ENCODE measurements at regions not wholly inside any gene's neighbourhood (a gene's known extent, or its start where the extent isn't known, plus 50 kb on each side); places are given as distances from the start of the nearest gene placed in this dataset.
A peak's percentile ranks its signal among the peaks of the same experiment; 100 is the strongest.

- Mint-ChIP-seq H3K27ac (peak overlapping the region; percentile 7), H3K4me3 (no peak overlapping the region), H3K9me3 (no peaks in the 10 kb centered on the region), H3K27me3 (peaks cover 29% of the 10 kb centered on the region), H3K4me1 (ENCODE audit: unreplicated experiment) (peaks cover 37% of the 10 kb centered on the region), H3K36me3 (peaks cover 11% of the 10 kb centered on the region)
- no peak for DNase-seq (ENCODE audit: extremely low spot score, unreplicated experiment)
- no peak for TF ChIP-seq CTCF (conservative IDR thresholded peaks at IDR 0.05)
Measured at GRCh38 chr21:31554511-31555022, 104.9 kb upstream of the SOD1 start.

GRCh38 chr21:31553926-31554325, 105.6 kb upstream of the SOD1 start:
- peaks cover 29% of the 10 kb centered on the region for H3K27me3 Mint-ChIP-seq
- no peak for DNase-seq (ENCODE audit: extremely low spot score, unreplicated experiment)
- H3K9me3 Mint-ChIP-seq: no peaks in the 10 kb centered on the region
- TF ChIP-seq CTCF (conservative IDR thresholded peaks at IDR 0.05): no peak
- peaks cover 11% of the 10 kb centered on the region for H3K36me3 Mint-ChIP-seq
- peaks cover 37% of the 10 kb centered on the region for H3K4me1 Mint-ChIP-seq (ENCODE audit: unreplicated experiment)
- peak overlapping the region; percentile 9 for H3K4me3 Mint-ChIP-seq
- H3K27ac Mint-ChIP-seq: no peak overlapping the region

GRCh38 chr21:31553461-31553860, 106.0 kb upstream of the SOD1 start:
- no peak overlapping the region for H3K4me3 Mint-ChIP-seq

GRCh38 chr21:31552826-31553225, 106.7 kb upstream of the SOD1 start:
- Mint-ChIP-seq H3K27ac (no peak overlapping the region), H3K9me3 (no peaks in the 10 kb centered on the region), H3K27me3 (peaks cover 29% of the 10 kb centered on the region), H3K36me3 (peaks cover 11% of the 10 kb centered on the region), H3K4me1 (ENCODE audit: unreplicated experiment) (peaks cover 37% of the 10 kb centered on the region), H3K4me3 (no peak overlapping the region)
- no peak for DNase-seq (ENCODE audit: extremely low spot score, unreplicated experiment)
- no peak for TF ChIP-seq CTCF (conservative IDR thresholded peaks at IDR 0.05)

More at GRCh38 chr21:31553461-31553860, 106.0 kb upstream of the SOD1 start:
- Mint-ChIP-seq H3K27me3 (peaks cover 29% of the 10 kb centered on the region), H3K36me3 (peaks cover 11% of the 10 kb centered on the region), H3K4me1 (ENCODE audit: unreplicated experiment) (peaks cover 37% of the 10 kb centered on the region), H3K9me3 (no peaks in the 10 kb centered on the region), H3K27ac (no peak overlapping the region)
- no peak for DNase-seq (ENCODE audit: extremely low spot score, unreplicated experiment)
- TF ChIP-seq CTCF (conservative IDR thresholded peaks at IDR 0.05): no peak

- no peak for TF ChIP-seq CTCF (conservative IDR thresholded peaks at IDR 0.05)
- Mint-ChIP-seq H3K27ac (no peak overlapping the region), H3K4me3 (no peak overlapping the region), H3K4me1 (ENCODE audit: unreplicated experiment) (peaks cover 26% of the 10 kb centered on the region), H3K27me3 (peaks cover 5% of the 10 kb centered on the region), H3K36me3 (peaks cover 8% of the 10 kb centered on the region), H3K9me3 (no peaks in the 10 kb centered on the region)
- no peak for DNase-seq (ENCODE audit: extremely low spot score, unreplicated experiment)
Measured at GRCh38 chr21:31550070-31550469, 109.4 kb upstream of the SOD1 start.

- Mint-ChIP-seq H3K27ac (no peak overlapping the region), H3K27me3 (no peaks in the 10 kb centered on the region), H3K4me1 (ENCODE audit: unreplicated experiment) (peaks cover 12% of the 10 kb centered on the region)
Measured at GRCh38 chr21:31548688-31549087, 110.8 kb upstream of the SOD1 start.

More at GRCh38 chr21:31548688-31549087, 110.8 kb upstream of the SOD1 start:
- Mint-ChIP-seq H3K36me3 (peaks cover 8% of the 10 kb centered on the region), H3K4me3 (no peak overlapping the region), H3K9me3 (no peaks in the 10 kb centered on the region)
- no peak for DNase-seq (ENCODE audit: extremely low spot score, unreplicated experiment)
- peak; percentile 17 for TF ChIP-seq CTCF (conservative IDR thresholded peaks at IDR 0.05)

Measured in type B pancreatic cell (in vitro differentiated cells).